ENCODE measurements at regions not wholly inside any gene's neighbourhood (a gene's known extent, or its start where the extent isn't known, plus 50 kb on each side); places are given as distances from the start of the nearest gene placed in this dataset.

GRCh38 chr4:22091906-22092305 is 143.3 kb upstream of the KCNIP4 start:
- Mint-ChIP-seq H3K4me3 (no peak overlapping the region), H3K27ac (no peak overlapping the region), H3K9me3 (peaks cover 4% of the 10 kb centered on the region), H3K4me1 (ENCODE audit: low read depth) (no peaks in the 10 kb centered on the region), H3K27me3 (no peaks in the 10 kb centered on the region), H3K36me3 (ENCODE audit: low read depth) (no peaks in the 10 kb centered on the region)
- Histone ChIP-seq H3K36me3 (ENCODE audit: insufficient read depth, low read length) (no peaks in the 10 kb centered on the region), H3K9me3 (ENCODE audit: control insufficient read depth in 1 of 2, insufficient read depth in 1 of 2, low read length in 2 of 2) (no peaks in the 10 kb centered on the region), H3K4me3 (ENCODE audit: low read length) (no peak overlapping the region), H3K4me1 (ENCODE audit: insufficient read depth, low read length) (no peaks in the 10 kb centered on the region), H3K27me3 (ENCODE audit: control insufficient read depth in 1 of 2, insufficient read depth in 2 of 2, low read length in 2 of 2) (no peaks in the 10 kb centered on the region), H3K27ac (ENCODE audit: low read depth in 1 of 2, low read length in 2 of 2) (no peak overlapping the region)
- intact Hi-C loops (cut with DNase I, micrococcal nuclease), result no loop called here
- ChIA-PET CTCF (no interaction called here), POLR2A (no interaction called here)
- ATAC-seq (ENCODE audit: poor library complexity), result no peak
- no peak for TF ChIP-seq CTCF (IDR thresholded peaks at IDR 0.05)
- DNase-seq, result no peak

DNA sequence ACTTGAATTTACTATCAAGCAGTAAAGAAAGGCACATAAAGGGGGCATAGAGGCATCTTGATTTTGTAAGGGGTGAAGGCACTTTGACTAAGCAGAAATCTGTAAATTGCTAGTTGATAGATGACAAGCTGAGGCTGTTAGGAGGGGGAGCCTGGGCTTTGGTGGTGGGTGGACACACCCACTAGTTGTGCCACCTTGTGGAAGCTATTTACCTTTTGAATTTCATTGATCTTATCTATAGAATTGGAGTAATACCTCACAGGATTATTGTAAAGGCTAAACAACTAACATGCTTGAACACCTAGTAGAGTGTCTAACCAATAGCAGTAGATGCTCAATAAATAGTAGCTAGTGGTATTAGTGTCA is 142.8 kb upstream of the KCNIP4 start:
- Mint-ChIP-seq H3K9me3 (peaks cover 5% of the 10 kb centered on the region), H3K27ac (no peak overlapping the region), H3K36me3 (ENCODE audit: low read depth) (no peaks in the 10 kb centered on the region), H3K4me1 (ENCODE audit: low read depth) (no peaks in the 10 kb centered on the region), H3K27me3 (no peaks in the 10 kb centered on the region), H3K4me3 (no peak overlapping the region)
- Histone ChIP-seq H3K27me3 (ENCODE audit: control insufficient read depth in 1 of 2, insufficient read depth in 2 of 2, low read length in 2 of 2) (no peaks in the 10 kb centered on the region), H3K27ac (ENCODE audit: low read depth in 1 of 2, low read length in 2 of 2) (no peak overlapping the region), H3K4me3 (ENCODE audit: low read length) (no peak overlapping the region), H3K4me1 (ENCODE audit: insufficient read depth, low read length) (no peaks in the 10 kb centered on the region), H3K9me3 (ENCODE audit: control insufficient read depth in 1 of 2, insufficient read depth in 1 of 2, low read length in 2 of 2) (no peaks in the 10 kb centered on the region), H3K36me3 (ENCODE audit: insufficient read depth, low read length) (no peaks in the 10 kb centered on the region)
- intact Hi-C loops (cut with DNase I, micrococcal nuclease), result no loop called here
- ChIA-PET CTCF (no interaction called here), POLR2A (no interaction called here)
- DNase-seq, result no peak
- TF ChIP-seq CTCF (IDR thresholded peaks at IDR 0.05), result no peak
- ATAC-seq (ENCODE audit: poor library complexity), result no peak

GRCh38 chr4:22090661-22091351 is 142.2 kb upstream of the KCNIP4 start:
- Histone ChIP-seq H3K4me3 (ENCODE audit: low read length) (no peak overlapping the region), H3K36me3 (ENCODE audit: insufficient read depth, low read length) (no peaks in the 10 kb centered on the region), H3K27me3 (ENCODE audit: control insufficient read depth in 1 of 2, insufficient read depth in 2 of 2, low read length in 2 of 2) (no peaks in the 10 kb centered on the region), H3K9me3 (ENCODE audit: control insufficient read depth in 1 of 2, insufficient read depth in 1 of 2, low read length in 2 of 2) (peaks cover 0 to 2% of the 10 kb centered on the region in 2 experiments), H3K27ac (ENCODE audit: low read depth in 1 of 2, low read length in 2 of 2) (no peak overlapping the region), H3K4me1 (ENCODE audit: insufficient read depth, low read length) (no peaks in the 10 kb centered on the region)
- Mint-ChIP-seq H3K27ac (no peak overlapping the region), H3K4me1 (ENCODE audit: low read depth) (no peaks in the 10 kb centered on the region), H3K27me3 (no peaks in the 10 kb centered on the region), H3K36me3 (ENCODE audit: low read depth) (no peaks in the 10 kb centered on the region), H3K4me3 (no peak overlapping the region), H3K9me3 (peaks cover 10% of the 10 kb centered on the region)
- ATAC-seq (ENCODE audit: poor library complexity) (no peak), DNase-seq (no peak)
- TF ChIP-seq CTCF (IDR thresholded peaks at IDR 0.05), result no peak
- ChIA-PET CTCF (no interaction called here), POLR2A (no interaction called here)
- intact Hi-C loops (cut with DNase I, micrococcal nuclease), result no loop called here

All from CD4-positive, alpha-beta T cell (primary cell).